Activated naive CD8-positive, alpha-beta T cell treated with anti-CD3 and anti-CD28 coated beads for 36 hours (primary cell): ENCODE measurements at regions not wholly inside any gene's neighbourhood (a gene's known extent, or its start where the extent isn't known, plus 50 kb on each side); places are given as distances from the start of the nearest gene placed in this dataset.
A peak's percentile ranks its signal among the peaks of the same experiment; 100 is the strongest.
"Not testable (repeated sequence)": the region's sequence is repeated elsewhere in the genome, so short reads cannot be mapped to it uniquely, and the experiment has no call there.

Experiments used
- DNase-seq: peaks from one replicate; pipeline ENCODE4 v3.0.0; 2021
- H3K27ac Mint-ChIP-seq: one replicate; pipeline ENCODE4 v1.8.0; 2022; ENCODE audit warnings: mild to moderate bottlenecking, moderate library complexity, mixed read lengths
- H3K27me3 Mint-ChIP-seq: one replicate; pipeline ENCODE4 v1.8.0; 2022; ENCODE audit warnings: mild to moderate bottlenecking, mixed read lengths
- H3K36me3 Mint-ChIP-seq: one replicate; pipeline ENCODE4 v1.8.0; 2021; ENCODE audit warnings: mild to moderate bottlenecking, mixed read lengths
- H3K4me1 Mint-ChIP-seq: one replicate; pipeline ENCODE4 v1.8.0; 2021; ENCODE audit warnings: mixed read lengths
- H3K4me3 Mint-ChIP-seq: one replicate; pipeline ENCODE4 v1.8.0; 2022; ENCODE audit warnings: mild to moderate bottlenecking, moderate library complexity, mixed read lengths
- H3K9me3 Mint-ChIP-seq: one replicate; pipeline ENCODE4 v1.8.0; 2022; ENCODE audit warnings: mixed read lengths

- H3K4me1 Mint-ChIP-seq, DNase-seq, H3K36me3 Mint-ChIP-seq, H3K27ac Mint-ChIP-seq, H3K9me3 Mint-ChIP-seq, H3K27me3 Mint-ChIP-seq, H3K4me3 Mint-ChIP-seq: not testable (repeated sequence)
Observed at GRCh38 chr7:76117306-76117991, 69.5 kb downstream of the MDH2 start.

- H3K36me3 Mint-ChIP-seq, H3K9me3 Mint-ChIP-seq, H3K4me3 Mint-ChIP-seq, H3K27ac Mint-ChIP-seq, DNase-seq, H3K4me1 Mint-ChIP-seq, H3K27me3 Mint-ChIP-seq: not testable (repeated sequence)
Observed at GRCh38 chr7:76118253-76119036, 70.5 kb downstream of the MDH2 start.

GRCh38 chr7:76121044-76121443 is 73.1 kb downstream of the MDH2 start:
- no peak overlapping the region for H3K27ac Mint-ChIP-seq
- no peaks in the 10 kb centered on the region for H3K9me3 Mint-ChIP-seq
- no peak for DNase-seq
- H3K27me3 Mint-ChIP-seq: no peaks in the 10 kb centered on the region
- peaks cover 9% of the 10 kb centered on the region for H3K4me1 Mint-ChIP-seq
- H3K36me3 Mint-ChIP-seq: no peaks in the 10 kb centered on the region
- no peak overlapping the region for H3K4me3 Mint-ChIP-seq

GRCh38 chr7:76122516-76123239 is 74.8 kb downstream of the MDH2 start:
- H3K4me1 Mint-ChIP-seq: peaks cover 9% of the 10 kb centered on the region
- H3K36me3 Mint-ChIP-seq: no peaks in the 10 kb centered on the region
- no peaks in the 10 kb centered on the region for H3K27me3 Mint-ChIP-seq
- no peak overlapping the region for H3K4me3 Mint-ChIP-seq
- no peaks in the 10 kb centered on the region for H3K9me3 Mint-ChIP-seq
- H3K27ac Mint-ChIP-seq: no peak overlapping the region
- DNase-seq: no peak

GRCh38 chr7:76123316-76123715 is 75.4 kb downstream of the MDH2 start:
- H3K36me3 Mint-ChIP-seq: no peaks in the 10 kb centered on the region
- H3K4me1 Mint-ChIP-seq: peaks cover 9% of the 10 kb centered on the region
- no peak overlapping the region for H3K4me3 Mint-ChIP-seq
- DNase-seq: no peak
- no peaks in the 10 kb centered on the region for H3K9me3 Mint-ChIP-seq
- H3K27ac Mint-ChIP-seq: no peak overlapping the region
- H3K27me3 Mint-ChIP-seq: no peaks in the 10 kb centered on the region

GRCh38 chr7:76125560-76125959 is 76.1 kb upstream of the SRRM3 start:
- DNase-seq: no peak
- Mint-ChIP-seq H3K27me3 (no peaks in the 10 kb centered on the region), H3K4me3 (no peak overlapping the region), H3K4me1 (peaks cover 13% of the 10 kb centered on the region), H3K36me3 (no peaks in the 10 kb centered on the region), H3K9me3 (no peaks in the 10 kb centered on the region), H3K27ac (no peak overlapping the region)

GRCh38 chr7:76126632-76127031 is 75.1 kb upstream of the SRRM3 start:
- peaks cover 2% of the 10 kb centered on the region for H3K27me3 Mint-ChIP-seq
- DNase-seq: no peak
- H3K27ac Mint-ChIP-seq: no peak overlapping the region
- peaks cover 17% of the 10 kb centered on the region for H3K4me1 Mint-ChIP-seq
- no peak overlapping the region for H3K4me3 Mint-ChIP-seq
- H3K9me3 Mint-ChIP-seq: no peaks in the 10 kb centered on the region
- no peaks in the 10 kb centered on the region for H3K36me3 Mint-ChIP-seq

GRCh38 chr7:76129366-76129765 is 72.3 kb upstream of the SRRM3 start:
- no peaks in the 10 kb centered on the region for H3K36me3 Mint-ChIP-seq
- peaks cover 6% of the 10 kb centered on the region for H3K27me3 Mint-ChIP-seq
- H3K9me3 Mint-ChIP-seq: no peaks in the 10 kb centered on the region
- no peak overlapping the region for H3K4me3 Mint-ChIP-seq
- no peak for DNase-seq
- peaks cover 27% of the 10 kb centered on the region for H3K4me1 Mint-ChIP-seq
- no peak overlapping the region for H3K27ac Mint-ChIP-seq

- Mint-ChIP-seq H3K27ac (no peak overlapping the region), H3K9me3 (no peaks in the 10 kb centered on the region)
Observed at GRCh38 chr7:76129836-76130235, 71.9 kb upstream of the SRRM3 start.

GRCh38 chr7:76130661-76131060 is 71.0 kb upstream of the SRRM3 start:
- H3K36me3 Mint-ChIP-seq, H3K4me3 Mint-ChIP-seq, H3K27me3 Mint-ChIP-seq, H3K27ac Mint-ChIP-seq, H3K9me3 Mint-ChIP-seq: not testable (repeated sequence)
- peak; percentile 4 for DNase-seq
- peaks cover 27% of the 10 kb centered on the region for H3K4me1 Mint-ChIP-seq

More at GRCh38 chr7:76129836-76130235, 71.9 kb upstream of the SRRM3 start:
- no peak for DNase-seq
- Mint-ChIP-seq H3K4me1 (peaks cover 27% of the 10 kb centered on the region), H3K36me3 (no peaks in the 10 kb centered on the region), H3K4me3 (no peak overlapping the region), H3K27me3 (peaks cover 6% of the 10 kb centered on the region)

- peaks cover 27% of the 10 kb centered on the region for H3K4me1 Mint-ChIP-seq
- not testable (repeated sequence) for H3K4me3 Mint-ChIP-seq, H3K27ac Mint-ChIP-seq
Observed at GRCh38 chr7:76131887-76132286, 69.8 kb upstream of the SRRM3 start.

GRCh38 chr7:76133164-76133775 is 68.4 kb upstream of the SRRM3 start:
- Mint-ChIP-seq H3K36me3 (no peaks in the 10 kb centered on the region), H3K27me3 (peaks cover 6% of the 10 kb centered on the region), H3K27ac (peak overlapping the region; percentile 36), H3K9me3 (no peaks in the 10 kb centered on the region), H3K4me1 (peaks cover 27% of the 10 kb centered on the region), H3K4me3 (peak overlapping the region; percentile 40)
- no peak for DNase-seq

More at GRCh38 chr7:76131887-76132286, 69.8 kb upstream of the SRRM3 start:
- H3K36me3 Mint-ChIP-seq, H3K27me3 Mint-ChIP-seq, H3K9me3 Mint-ChIP-seq, DNase-seq: not testable (repeated sequence)

GRCh38 chr7:76133839-76134238 is 67.9 kb upstream of the SRRM3 start:
- no peak for DNase-seq
- Mint-ChIP-seq H3K36me3 (no peaks in the 10 kb centered on the region), H3K4me1 (peaks cover 30% of the 10 kb centered on the region), H3K4me3 (peak overlapping the region; percentile 40), H3K9me3 (no peaks in the 10 kb centered on the region), H3K27me3 (peaks cover 6% of the 10 kb centered on the region), H3K27ac (no peak overlapping the region)

- not testable (repeated sequence) for H3K9me3 Mint-ChIP-seq, H3K27ac Mint-ChIP-seq, DNase-seq, H3K27me3 Mint-ChIP-seq, H3K4me3 Mint-ChIP-seq, H3K36me3 Mint-ChIP-seq
- H3K4me1 Mint-ChIP-seq: peaks cover 29% of the 10 kb centered on the region
Observed at GRCh38 chr7:76135263-76135662, 66.4 kb upstream of the SRRM3 start.
